Mammary epithelial cell (primary cell): ENCODE measurements at regions not wholly inside any gene's neighbourhood (a gene's known extent, or its start where the extent isn't known, plus 50 kb on each side); places are given as distances from the start of the nearest gene placed in this dataset.

Experiments used
- EZH2 ChIP-seq: IDR thresholded peaks from 2 replicates; pipeline ENCODE4 v1.6.1; 2012; ENCODE audit warnings: low read length, inconsistent platforms, borderline replicate concordance
- TF ChIP-seq, protein P1 (sequence below), 2 donors: IDR thresholded peaks in 1 of 2; conservative IDR thresholded peaks in 1 of 2; 2 replicates each; pipeline ENCODE4 v1.5.1; 2011 to 2012; ENCODE audit warnings: inconsistent platforms in 2 of 2, low read length in 2 of 2, mild to moderate bottlenecking in 2 of 2, control low read depth in 1 of 2, low read depth in 1 of 2; ENCODE audit not compliant: insufficient read depth in 1 of 2; ENCODE audit errors: extremely low read depth in 1 of 2

DNA sequence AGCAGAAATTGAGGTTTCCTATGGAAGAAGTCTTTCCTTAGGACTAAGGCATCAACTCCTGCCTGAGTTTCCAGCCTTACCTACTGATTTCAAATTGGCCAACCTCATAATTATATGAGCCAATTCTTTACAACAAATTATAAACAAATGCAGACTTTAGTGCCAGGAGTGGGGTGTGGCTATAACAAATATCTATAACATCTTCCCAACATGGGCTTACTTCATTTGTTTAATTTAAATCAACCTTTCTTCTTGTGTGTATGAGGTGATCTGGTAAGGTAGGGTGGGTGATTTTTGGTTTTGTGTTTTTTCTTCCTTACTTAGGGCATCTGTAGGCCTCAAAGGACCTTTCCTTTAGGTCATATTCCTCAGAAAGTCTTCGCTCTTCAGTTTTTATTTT is 354.9 kb downstream of the SHANK2 start:
- TF ChIP-seq EZH2: no peak
- TF ChIP-seq, protein P1, sequence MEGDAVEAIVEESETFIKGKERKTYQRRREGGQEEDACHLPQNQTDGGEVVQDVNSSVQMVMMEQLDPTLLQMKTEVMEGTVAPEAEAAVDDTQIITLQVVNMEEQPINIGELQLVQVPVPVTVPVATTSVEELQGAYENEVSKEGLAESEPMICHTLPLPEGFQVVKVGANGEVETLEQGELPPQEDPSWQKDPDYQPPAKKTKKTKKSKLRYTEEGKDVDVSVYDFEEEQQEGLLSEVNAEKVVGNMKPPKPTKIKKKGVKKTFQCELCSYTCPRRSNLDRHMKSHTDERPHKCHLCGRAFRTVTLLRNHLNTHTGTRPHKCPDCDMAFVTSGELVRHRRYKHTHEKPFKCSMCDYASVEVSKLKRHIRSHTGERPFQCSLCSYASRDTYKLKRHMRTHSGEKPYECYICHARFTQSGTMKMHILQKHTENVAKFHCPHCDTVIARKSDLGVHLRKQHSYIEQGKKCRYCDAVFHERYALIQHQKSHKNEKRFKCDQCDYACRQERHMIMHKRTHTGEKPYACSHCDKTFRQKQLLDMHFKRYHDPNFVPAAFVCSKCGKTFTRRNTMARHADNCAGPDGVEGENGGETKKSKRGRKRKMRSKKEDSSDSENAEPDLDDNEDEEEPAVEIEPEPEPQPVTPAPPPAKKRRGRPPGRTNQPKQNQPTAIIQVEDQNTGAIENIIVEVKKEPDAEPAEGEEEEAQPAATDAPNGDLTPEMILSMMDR (conservative IDR thresholded peaks at IDR 0.05 in 1 of 2, IDR thresholded peaks at IDR 0.05 in 1 of 2; ENCODE audit: extremely low read depth in 1 of 2, insufficient read depth in 1 of 2, low read depth in 1 of 2, low read length in 2 of 2): no peak
